ENCODE measurements at regions not wholly inside any gene's neighbourhood (a gene's known extent, or its start where the extent isn't known, plus 50 kb on each side); places are given as distances from the start of the nearest gene placed in this dataset.
"Not testable (repeated sequence)": the region's sequence is repeated elsewhere in the genome, so short reads cannot be mapped to it uniquely, and the experiment has no call there.

GRCh38 chr15:34655326-34655725 is 71.9 kb upstream of the GOLGA8B start:
- no peak for TF ChIP-seq POLR2A (IDR thresholded peaks at IDR 0.05; ENCODE audit: extremely low read depth, insufficient read length)
- no peak for TF ChIP-seq CTCF (IDR thresholded peaks at IDR 0.05; ENCODE audit: low read depth, low read length)
- H3K4me3 ChIP-seq (ENCODE audit: low read depth, low read length) = no peak overlapping the region
- no peak for DNase-seq (ENCODE audit: low read depth)

GRCh38 chr15:34654625-34655024 is 71.2 kb upstream of the GOLGA8B start:
- TF ChIP-seq MYC (IDR thresholded peaks at IDR 0.05; ENCODE audit: low read depth, low read length) (no peak), MAX (IDR thresholded peaks at IDR 0.05; ENCODE audit: low read depth, low read length) (no peak), POLR2A (IDR thresholded peaks at IDR 0.05; ENCODE audit: extremely low read depth, insufficient read length) (no peak), CTCF (IDR thresholded peaks at IDR 0.05; ENCODE audit: low read depth, low read length) (no peak)
- no peak for DNase-seq (ENCODE audit: low read depth)

GRCh38 chr15:34653992-34654391 is 70.5 kb upstream of the GOLGA8B start:
- DNase-seq (ENCODE audit: low read depth) = no peak
- TF ChIP-seq MYC (IDR thresholded peaks at IDR 0.05; ENCODE audit: low read depth, low read length) (no peak), CTCF (IDR thresholded peaks at IDR 0.05; ENCODE audit: low read depth, low read length) (no peak), POLR2A (IDR thresholded peaks at IDR 0.05; ENCODE audit: extremely low read depth, insufficient read length) (no peak), MAX (IDR thresholded peaks at IDR 0.05; ENCODE audit: low read depth, low read length) (no peak)
- H3K4me3 ChIP-seq (ENCODE audit: low read depth, low read length) = no peak overlapping the region

More at GRCh38 chr15:34654625-34655024, 71.2 kb upstream of the GOLGA8B start:
- H3K4me3 ChIP-seq (ENCODE audit: low read depth, low read length) = no peak overlapping the region

- not testable (repeated sequence) for H3K4me3 ChIP-seq (ENCODE audit: low read depth, low read length); DNase-seq (ENCODE audit: low read depth)
These were observed 69.9 kb upstream of the GOLGA8B start for GRCh38 chr15:34653326-34653725.

- no peak overlapping the region for H3K4me3 ChIP-seq (ENCODE audit: low read depth, low read length)
- DNase-seq (ENCODE audit: low read depth) = no peak
- TF ChIP-seq POLR2A (IDR thresholded peaks at IDR 0.05; ENCODE audit: extremely low read depth, insufficient read length) (no peak), MYC (IDR thresholded peaks at IDR 0.05; ENCODE audit: low read depth, low read length) (no peak), MAX (IDR thresholded peaks at IDR 0.05; ENCODE audit: low read depth, low read length) (no peak), CTCF (IDR thresholded peaks at IDR 0.05; ENCODE audit: low read depth, low read length) (no peak)
These were observed 69.2 kb upstream of the GOLGA8B start for GRCh38 chr15:34652726-34653033.

- no peak for DNase-seq (ENCODE audit: low read depth)
- no peak overlapping the region for H3K4me3 ChIP-seq (ENCODE audit: low read depth, low read length)
- no peak for TF ChIP-seq MYC (IDR thresholded peaks at IDR 0.05; ENCODE audit: low read depth, low read length)
- no peak for TF ChIP-seq CTCF (IDR thresholded peaks at IDR 0.05; ENCODE audit: low read depth, low read length)
- no peak for TF ChIP-seq MAX (IDR thresholded peaks at IDR 0.05; ENCODE audit: low read depth, low read length)
- TF ChIP-seq POLR2A (IDR thresholded peaks at IDR 0.05; ENCODE audit: extremely low read depth, insufficient read length) = no peak
These were observed 68.7 kb upstream of the GOLGA8B start for GRCh38 chr15:34651997-34652725.

Data from NB4 (cell line).